ENCODE measurements at regions not wholly inside any gene's neighbourhood (a gene's known extent, or its start where the extent isn't known, plus 50 kb on each side); places are given as distances from the start of the nearest gene placed in this dataset.

DNA sequence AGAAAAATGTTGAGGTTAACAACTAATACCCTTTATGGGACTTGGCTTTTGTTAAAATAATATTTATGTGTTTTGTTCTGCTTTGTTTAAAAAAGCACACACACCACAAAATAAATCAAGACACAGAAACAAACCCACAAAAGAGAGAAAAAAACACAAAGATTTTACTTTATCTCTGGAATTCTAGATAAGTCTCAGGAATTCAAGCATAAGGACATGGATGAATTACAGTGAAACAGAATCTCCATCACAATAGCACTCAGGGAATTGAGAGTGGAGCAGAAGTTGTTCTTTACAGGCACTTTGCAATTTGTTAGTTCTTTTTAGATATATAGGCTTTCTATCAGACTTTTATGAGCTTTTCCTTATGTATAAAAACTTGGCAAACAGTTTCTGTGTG, 360.9 kb upstream of the ZC3H15 start:
- CTCF ChIA-PET: interaction anchor here (0.8 kb wide), 1 partner anchor 12 kb away, joined by 3 read pairs; no protein-coding TSS in a partner anchor
- peaks cover 16% of the 10 kb centered on the region for H3K4me1 ChIP-seq (ENCODE audit: control insufficient read depth, extremely low read depth, insufficient read depth, low read length)
- DNase-seq (ENCODE audit: low read depth, low spot score) (no peak), FAIRE-seq (no peak)
- no peak overlapping the region for H3K4me2 ChIP-seq (ENCODE audit: insufficient read depth, low read length)
- H3K9me3 ChIP-seq (replicated peaks; ENCODE audit: control insufficient read depth, insufficient read depth, low read length): no peaks in the 10 kb centered on the region
- H3K79me2 ChIP-seq (ENCODE audit: control insufficient read depth, insufficient read depth, low read length): no peaks in the 10 kb centered on the region
- no peaks in the 10 kb centered on the region for H4K20me1 ChIP-seq (replicated peaks; ENCODE audit: control insufficient read depth, extremely low read depth, insufficient read depth, low read length)
- H3K9ac ChIP-seq (replicated peaks; ENCODE audit: extremely low read depth, insufficient read depth, low read length): no peak overlapping the region
- no peaks in the 10 kb centered on the region for H3K9me1 ChIP-seq (replicated peaks; ENCODE audit: control insufficient read depth, extremely low read depth, insufficient read depth, low read length)
- intact Hi-C loops (cut with micrococcal nuclease): no loop called here
- H3K4me3 ChIP-seq (replicated peaks in 1 of 3; ENCODE audit: insufficient read depth in 1 of 3, low read depth in 1 of 3, low read length in 3 of 3): no peak overlapping the region
- H3K27ac ChIP-seq (ENCODE audit: insufficient read depth, low read depth, low read length): no peak overlapping the region
- H2AFZ ChIP-seq (ENCODE audit: low read depth, low read length): no peak overlapping the region
- H3K27me3 ChIP-seq (ENCODE audit: control insufficient read depth in 2 of 2, insufficient read depth in 2 of 2, low read length in 2 of 2): no peaks in the 10 kb centered on the region
- POLR2A ChIA-PET: no interaction called here
- H3K36me3 ChIP-seq (ENCODE audit: control insufficient read depth in 2 of 2, extremely low read depth in 1 of 2, insufficient read depth in 2 of 2, low read length in 2 of 2): no peaks in the 10 kb centered on the region
- TF ChIP-seq MAX (IDR thresholded peaks at IDR 0.05; ENCODE audit: insufficient read depth, insufficient read length): no peak
- TF ChIP-seq JUN (IDR thresholded peaks at IDR 0.05; ENCODE audit: borderline replicate concordance, insufficient read depth, insufficient read length, low read depth): no peak
- no peak for TF ChIP-seq FOS (IDR thresholded peaks at IDR 0.05; ENCODE audit: borderline replicate concordance, insufficient read depth, low read length)
- no peak for TF ChIP-seq EZH2 (IDR thresholded peaks at IDR 0.05; ENCODE audit: borderline replicate concordance, low read depth, low read length, severe bottlenecking)
- TF ChIP-seq POLR2A (IDR thresholded peaks at IDR 0.05; ENCODE audit: low read depth, low read length): no peak
- no peak for TF ChIP-seq CTCF (IDR thresholded peaks at IDR 0.05; ENCODE audit: extremely low read depth in 1 of 2, insufficient read depth in 1 of 2, low read depth in 1 of 2, low read length in 2 of 2)
- TF ChIP-seq MYC (IDR thresholded peaks at IDR 0.05; ENCODE audit: low read depth, low read length): no peak
- no peak for TF ChIP-seq GATA2 (IDR thresholded peaks at IDR 0.05; ENCODE audit: insufficient read depth, insufficient read length, low read depth, low read length)
- TF ChIP-seq POLR2AphosphoS5 (IDR thresholded peaks at IDR 0.05; ENCODE audit: insufficient read depth, low read depth, low read length): no peak
- BruUV-seq (replicated peaks): no TSS peak
- dilution Hi-C loops (cut with MboI; ENCODE audit: extremely low pct_ligation_motif_present, low sequenced_read_pairs): no loop called here

Data from endothelial cell of umbilical vein (primary cell).